Left ventricle myocardium superior (tissue), 1 donor: ENCODE measurements at regions not wholly inside any gene's neighbourhood (a gene's known extent, or its start where the extent isn't known, plus 50 kb on each side); places are given as distances from the start of the nearest gene placed in this dataset.
"Not testable (repeated sequence)": the region's sequence is repeated elsewhere in the genome, so short reads cannot be mapped to it uniquely, and the experiment has no call there.

Experiments used
- ATAC-seq: fragments of 200-7000 bp; cut with Tn5 transposase; one replicate; pipeline ENCODE4 v1.9.1; 2020; ENCODE audit warnings: mild to moderate bottlenecking, moderate library complexity
- DNase-seq: peaks from one replicate; pipeline ENCODE4 v3.0.0-alpha.2; 2020
- intact Hi-C: fragments of 100-400 bp; cut with micrococcal nuclease; formaldehyde crosslinking; loops from one replicate; pipeline ENCODE4 v1.11.0; 2022
- donor health status: DM: no; HTN: yes; CAD: no; lungs with severe emphysema.

DNA sequence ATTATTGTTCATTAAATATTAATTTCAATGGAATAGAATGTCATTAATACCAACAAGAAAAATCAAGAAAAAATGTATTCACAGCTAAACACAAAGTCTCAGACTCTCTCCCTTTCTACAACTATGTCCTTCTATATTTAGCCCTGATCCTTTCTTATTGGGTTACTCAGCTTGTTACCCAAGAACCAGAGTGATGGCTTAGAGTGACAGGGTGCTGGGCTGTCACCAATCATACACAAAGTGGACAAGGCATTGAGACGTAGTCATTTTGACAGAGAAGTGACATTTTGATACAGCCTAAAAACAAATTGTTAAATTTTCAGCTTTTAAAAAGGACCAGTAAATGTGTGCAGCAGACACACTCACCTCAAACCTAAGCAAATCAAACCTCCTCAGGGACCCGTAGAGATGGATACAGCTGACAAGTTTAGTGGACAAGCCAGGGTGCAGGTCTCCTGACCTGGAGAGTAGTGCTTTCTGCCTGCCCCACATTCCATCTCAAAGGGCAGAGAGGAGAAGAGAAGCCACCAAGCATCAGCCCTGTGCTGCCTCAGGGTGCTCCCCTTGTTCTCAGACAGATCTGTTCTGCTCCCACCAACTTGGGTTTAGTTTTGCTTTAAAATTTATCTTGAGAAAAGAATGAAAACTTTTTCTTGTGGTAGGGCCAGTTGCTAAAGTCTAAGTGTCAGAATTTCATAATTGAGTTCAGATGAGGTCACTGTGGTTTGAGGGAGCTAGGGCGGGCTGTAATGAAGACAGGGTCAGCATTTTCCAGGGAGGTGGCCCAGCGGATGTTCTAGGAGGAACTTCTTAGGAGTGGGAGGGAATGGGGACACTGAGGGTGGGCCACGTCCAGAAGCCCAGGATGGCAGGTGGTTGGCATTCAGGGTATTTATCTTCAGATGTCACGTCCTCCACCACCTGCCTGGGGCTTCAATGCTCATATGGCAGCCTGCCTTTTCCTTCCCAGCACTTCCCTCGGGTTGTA lies 136.5 kb upstream of the TBL1XR1 start:
- intact Hi-C loops = no loop called here
- DNase-seq (peak; percentile 49), ATAC-seq (peak; percentile 49)

DNA sequence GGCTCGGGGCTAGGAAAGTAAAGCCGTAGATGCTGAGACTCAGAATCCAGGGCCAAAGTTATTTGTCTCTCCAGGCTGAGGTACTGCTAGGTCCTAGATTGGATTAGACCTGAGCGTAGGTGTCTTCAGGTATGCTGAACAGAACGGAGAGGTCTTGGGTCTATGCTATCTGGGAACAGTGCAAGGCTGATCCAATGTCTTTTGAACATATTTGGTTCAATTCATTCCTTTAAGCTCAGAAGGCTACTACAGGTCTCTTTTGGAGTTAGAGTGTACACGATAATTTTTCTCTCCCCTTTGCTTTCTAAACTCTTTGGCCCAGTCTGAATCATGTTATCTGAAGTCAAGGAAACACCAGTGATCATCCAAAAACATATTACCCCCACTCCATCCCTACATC lies 137.5 kb upstream of the TBL1XR1 start:
- intact Hi-C loops = no loop called here
- DNase-seq (no peak), ATAC-seq (no peak)

DNA sequence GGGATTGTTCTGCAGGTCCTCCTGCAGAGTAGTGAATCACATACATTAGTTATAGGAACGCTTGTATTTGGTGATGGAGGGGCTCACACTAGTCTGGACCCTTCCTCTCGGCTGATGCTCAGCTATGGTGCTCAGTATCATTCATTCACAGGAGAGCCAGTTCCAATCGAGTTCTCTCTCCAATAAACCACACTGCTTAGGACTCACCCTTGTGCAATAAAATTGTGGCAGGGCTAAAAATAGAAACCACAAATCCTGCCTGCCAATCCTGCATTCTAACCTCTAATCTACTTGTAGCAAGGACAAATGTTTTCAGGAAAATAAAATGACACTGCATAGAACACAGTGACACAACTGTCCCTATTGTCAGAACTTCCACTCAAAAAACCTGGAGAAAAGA lies 138.4 kb upstream of the TBL1XR1 start:
- intact Hi-C loops = no loop called here
- ATAC-seq = peak; percentile 79
- no peak for DNase-seq

DNA sequence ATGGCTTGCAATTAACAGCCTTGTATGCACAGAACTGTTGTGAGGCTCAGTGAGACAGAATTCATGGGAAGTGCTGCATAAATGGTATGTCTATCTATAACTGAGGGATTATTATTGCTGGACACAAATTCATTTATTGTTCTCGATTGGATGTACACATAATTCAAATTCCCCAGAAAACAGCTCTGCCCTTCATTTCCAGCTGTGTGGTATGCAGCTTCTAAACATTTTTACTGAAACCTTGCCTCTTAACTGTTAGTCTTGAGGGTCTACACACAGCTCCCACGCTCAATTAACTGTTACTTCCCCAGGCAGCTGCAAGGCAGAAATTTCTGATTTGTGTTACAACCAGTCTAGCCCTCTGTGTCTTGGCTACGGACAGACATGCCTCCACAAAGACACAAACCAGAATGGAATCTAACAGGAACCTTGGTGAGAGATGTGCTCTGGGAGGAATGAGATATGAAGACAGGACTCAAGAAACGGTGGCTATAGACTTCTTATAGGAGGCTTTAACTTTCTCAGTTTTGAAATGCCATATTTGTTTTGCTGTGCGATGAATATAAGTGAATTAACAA lies 139.7 kb upstream of the TBL1XR1 start:
- DNase-seq (no peak), ATAC-seq (no peak)
- intact Hi-C loops = no loop called here

DNA sequence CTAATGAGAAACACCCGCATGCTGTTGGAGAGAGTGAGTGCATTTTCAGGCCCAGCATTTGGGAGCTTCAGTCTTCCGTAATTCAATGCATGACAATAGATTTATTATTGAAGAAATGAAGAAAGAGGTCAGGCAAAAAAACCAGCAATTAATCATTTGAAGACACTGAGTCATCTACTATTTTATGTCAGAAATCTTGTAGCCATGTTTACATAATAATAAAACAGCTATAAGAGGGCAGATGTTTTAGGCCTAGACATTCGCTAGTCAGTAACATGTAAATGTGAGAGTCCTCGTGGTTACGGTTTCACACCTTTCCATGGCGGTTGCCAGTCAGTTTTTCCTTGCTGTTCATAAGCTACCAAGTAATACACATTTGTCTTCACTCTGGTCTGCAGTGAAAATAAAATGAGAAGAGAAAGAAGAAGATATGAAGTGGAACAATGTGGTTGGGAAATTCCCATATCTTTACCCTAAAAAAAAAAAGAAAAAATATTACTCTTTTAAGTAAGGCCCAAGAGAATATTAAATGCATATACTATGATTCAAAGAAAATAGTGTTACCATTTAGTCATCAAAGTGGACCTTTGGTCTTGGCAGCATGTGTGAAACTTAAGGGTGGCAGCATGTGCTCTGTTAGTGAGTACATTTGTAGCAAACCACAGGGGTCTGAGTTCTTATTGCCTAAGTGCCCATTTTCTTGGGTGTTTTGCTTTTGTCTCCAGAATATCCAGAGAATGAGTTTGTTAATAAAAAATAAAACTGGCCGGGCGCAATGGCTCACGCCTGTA lies 140.5 kb upstream of the TBL1XR1 start:
- DNase-seq (no peak), ATAC-seq (no peak)
- intact Hi-C loops = no loop called here

DNA sequence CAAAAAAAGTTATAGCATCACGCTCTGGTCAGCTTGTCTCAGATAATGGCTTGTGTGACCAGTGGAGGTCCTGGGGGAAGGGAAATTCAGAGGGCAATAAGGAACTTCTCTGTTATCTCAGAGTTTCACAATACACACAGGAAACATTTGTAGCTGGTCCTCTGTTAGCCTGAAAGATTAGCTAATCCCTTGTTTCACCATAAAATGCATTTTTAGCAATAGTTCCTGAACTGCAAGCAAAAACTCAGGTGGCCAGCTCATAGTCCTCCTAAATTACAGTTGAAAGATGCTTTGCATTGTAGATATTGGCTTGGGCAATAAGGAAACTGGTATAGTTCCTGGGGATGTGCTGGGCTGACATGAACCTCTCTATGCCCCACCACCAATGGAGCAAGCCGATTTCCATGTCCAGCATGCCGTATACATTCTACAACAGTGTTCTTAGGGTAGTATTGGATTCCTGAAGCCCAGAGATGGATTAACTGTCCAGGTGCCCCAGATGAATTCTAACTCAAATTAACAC lies 141.5 kb upstream of the TBL1XR1 start:
- intact Hi-C loops = no loop called here
- ATAC-seq = peak; percentile 59
- DNase-seq = no peak

DNA sequence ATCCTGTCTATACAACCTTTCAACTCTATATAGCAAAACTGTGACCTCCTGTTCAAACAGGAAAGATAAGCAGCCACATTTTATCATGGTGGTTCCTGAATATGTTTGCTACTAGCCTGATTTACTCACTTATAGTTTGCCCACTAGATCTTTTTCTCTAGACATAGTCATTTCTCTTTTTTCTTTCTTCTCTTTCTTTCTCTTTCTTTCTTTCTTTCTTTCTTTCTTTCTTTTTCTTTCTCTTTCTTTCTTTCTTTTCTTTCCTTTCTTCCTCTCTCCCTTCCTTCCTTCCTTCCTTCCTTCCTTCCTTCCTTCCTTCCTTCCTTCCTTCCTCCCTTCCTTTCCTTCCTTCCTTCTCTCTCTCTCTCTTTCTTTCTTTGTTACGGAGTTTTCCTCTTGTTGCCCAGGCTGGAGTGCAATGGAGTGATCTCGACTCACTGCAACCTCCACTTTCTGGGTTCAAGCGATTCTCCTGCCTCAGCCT lies 142.0 kb upstream of the TBL1XR1 start:
- intact Hi-C loops = not testable (repeated sequence)

DNA sequence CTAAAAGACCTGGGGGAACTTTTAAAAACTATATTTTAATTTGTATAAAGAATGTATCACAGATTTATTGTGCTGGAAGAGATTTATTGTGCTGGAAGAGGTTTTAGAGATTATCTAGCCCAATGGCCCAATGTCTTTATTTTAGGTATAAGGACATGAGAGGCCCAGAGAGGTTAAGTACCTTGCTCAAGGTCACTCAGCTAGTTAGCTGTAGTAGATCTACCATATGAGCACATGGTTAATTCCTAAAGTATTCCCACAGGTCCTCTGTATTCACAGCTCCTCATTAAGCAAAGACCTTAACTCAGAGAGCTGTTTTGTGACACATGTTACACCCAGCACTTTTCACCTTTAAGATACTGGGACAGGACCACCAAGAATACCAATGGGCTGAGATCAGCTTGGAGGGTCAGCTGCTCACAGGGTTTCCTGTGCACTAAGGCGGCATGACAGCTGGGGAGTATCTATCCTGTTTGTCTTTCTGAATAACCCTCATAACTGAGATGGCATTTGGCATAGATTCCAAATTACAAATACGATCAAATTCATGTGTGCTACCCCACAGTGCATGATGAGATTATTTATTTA lies 143.1 kb upstream of the TBL1XR1 start:
- ATAC-seq (no peak), DNase-seq (no peak)
- intact Hi-C loops = loop anchor here (10.0 kb wide), 1 partner anchor 46 kb away; no protein-coding TSS in a partner anchor

More for the DNA sequence above, 142.0 kb upstream of the TBL1XR1 start:
- DNase-seq, ATAC-seq: not testable (repeated sequence)

DNA sequence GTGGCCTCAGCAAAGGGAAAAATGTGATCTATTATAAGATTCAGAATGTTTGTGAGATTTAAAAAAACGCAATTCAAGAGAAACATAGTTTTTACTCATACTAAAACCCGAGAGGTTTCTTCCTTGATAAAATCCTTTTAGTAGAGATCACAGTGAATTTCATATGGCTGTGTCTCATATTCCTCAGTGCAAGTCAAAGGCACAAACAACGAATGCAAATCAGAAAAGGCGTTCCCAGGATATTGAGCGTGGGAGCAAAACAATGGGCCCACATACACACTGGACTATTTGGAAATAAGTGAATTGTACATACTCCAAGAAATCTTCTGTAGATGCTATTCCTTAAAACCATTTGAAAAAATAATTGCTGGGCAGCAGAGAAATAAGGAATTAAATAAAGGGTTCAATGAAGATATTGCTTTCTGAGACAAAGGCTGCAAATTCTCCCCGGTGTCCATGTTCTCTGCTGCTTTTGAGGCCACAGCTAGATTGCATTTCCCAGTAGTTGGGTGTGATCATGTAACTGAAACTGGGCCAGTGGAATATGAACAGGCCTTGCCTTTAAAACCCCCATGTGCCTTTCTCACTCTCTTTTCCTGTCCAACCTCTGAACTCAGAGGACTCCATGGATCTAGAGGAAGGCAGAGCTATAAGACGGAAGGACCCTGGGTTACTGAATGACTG lies 144.6 kb upstream of the TBL1XR1 start:
- ATAC-seq (no peak), DNase-seq (no peak)
- intact Hi-C loops = loop anchor here (10.0 kb wide), 1 partner anchor 47 kb away; no protein-coding TSS in a partner anchor

DNA sequence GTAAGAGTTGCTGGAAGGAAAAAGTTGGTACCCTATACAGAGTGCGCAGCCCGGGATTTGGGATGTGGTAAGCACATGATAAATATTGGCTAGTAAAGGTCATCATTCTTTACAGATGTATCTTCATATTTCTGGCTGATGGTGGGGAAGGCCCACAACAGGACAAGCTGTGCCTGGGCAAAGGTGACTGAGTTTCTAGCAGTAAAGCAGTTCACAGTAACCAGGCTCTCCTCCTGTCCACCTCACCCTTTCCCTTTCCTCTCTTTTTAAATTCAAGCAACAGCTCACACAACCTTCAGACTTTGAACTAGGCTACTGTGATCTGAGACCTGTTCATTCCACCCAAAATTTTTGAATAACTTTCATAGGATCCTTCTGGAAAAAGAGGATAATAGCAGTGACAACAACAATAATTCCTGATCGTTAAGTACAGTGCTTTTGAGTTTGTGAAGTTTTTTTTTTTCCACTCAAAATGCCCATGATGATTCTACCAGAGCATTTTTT lies 145.9 kb upstream of the TBL1XR1 start:
- ATAC-seq = no peak
- intact Hi-C loops = loop anchor here (10.0 kb wide), 1 partner anchor 48 kb away; no protein-coding TSS in a partner anchor
- DNase-seq = no peak

DNA sequence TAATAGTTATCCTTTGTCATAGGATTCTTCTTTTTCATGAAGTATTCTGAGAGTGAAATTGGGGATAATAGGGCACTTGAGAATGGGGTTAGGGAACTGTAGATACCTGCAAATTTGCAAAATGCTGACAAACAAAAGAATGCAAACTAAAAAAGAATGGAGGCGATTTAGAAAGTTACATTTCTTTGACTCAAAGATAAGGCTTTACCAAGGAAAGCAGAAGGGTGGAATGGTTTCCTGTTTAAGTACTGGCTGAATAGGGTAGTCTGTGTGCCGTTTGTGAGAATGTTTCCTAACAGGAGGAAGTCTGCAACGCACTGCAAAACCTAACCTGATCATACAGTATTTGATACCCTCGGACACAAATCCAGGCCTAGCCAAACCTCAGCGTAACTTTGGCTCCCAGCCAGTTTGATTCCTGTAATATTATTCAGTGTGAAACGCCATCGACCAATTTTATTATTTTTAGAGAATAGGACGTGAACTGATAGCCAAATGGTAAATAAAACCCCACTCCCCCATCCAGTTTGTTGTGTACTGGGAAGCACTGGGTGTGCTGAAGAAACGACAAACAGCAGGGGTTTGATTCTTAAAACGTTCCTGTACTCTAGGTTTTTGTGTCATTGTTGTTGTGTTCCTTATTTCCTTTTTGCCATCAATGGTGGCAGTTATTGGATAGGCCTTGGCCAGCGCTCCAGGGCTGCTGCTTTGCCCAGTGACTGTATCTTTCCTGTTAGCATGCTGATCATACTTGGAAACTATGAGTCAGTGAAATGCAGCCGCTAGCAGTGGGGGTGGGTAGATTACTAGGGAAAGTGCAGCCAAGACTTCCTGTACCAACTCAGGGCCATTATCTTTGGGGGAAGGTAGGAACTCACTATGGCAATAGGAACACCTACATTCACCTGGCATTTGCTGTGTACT lies 148.0 kb upstream of the TBL1XR1 start:
- ATAC-seq (peak; percentile 98), DNase-seq (peak; percentile 89)
- intact Hi-C loops = loop anchor here (5.0 to 10.0 kb wide), 2 partner anchors 51 to 148 kb away; partner anchors contain the start of gene TBL1XR1

DNA sequence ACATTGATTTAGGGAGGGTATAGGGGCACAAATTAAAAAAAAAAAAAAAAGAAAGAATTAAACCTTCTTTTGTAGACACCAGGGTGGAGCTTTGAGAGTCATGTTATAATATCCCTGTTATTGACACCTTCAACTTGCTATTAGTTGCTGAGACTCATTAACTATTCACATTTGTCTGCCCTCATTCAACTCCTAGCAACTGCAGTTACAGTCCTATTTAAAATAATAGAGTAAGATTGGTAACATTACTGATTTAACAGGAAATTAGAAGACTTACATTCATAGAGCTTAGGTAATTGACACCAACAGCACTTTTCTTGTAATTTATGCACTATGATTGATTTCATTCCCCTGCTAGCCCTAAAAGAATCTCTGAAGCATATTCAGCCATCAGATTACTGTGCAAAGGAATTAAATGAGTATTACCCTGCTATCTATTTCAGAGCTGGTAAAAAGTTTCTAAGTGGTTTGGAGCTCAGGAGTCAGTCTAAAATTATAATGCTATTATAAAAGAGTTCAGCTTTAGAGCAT lies 148.8 kb upstream of the TBL1XR1 start:
- no peak for DNase-seq
- ATAC-seq = no peak
- intact Hi-C loops = loop anchor here (5.0 to 10.0 kb wide), 2 partner anchors 51 to 149 kb away; partner anchors contain the start of gene TBL1XR1

DNA sequence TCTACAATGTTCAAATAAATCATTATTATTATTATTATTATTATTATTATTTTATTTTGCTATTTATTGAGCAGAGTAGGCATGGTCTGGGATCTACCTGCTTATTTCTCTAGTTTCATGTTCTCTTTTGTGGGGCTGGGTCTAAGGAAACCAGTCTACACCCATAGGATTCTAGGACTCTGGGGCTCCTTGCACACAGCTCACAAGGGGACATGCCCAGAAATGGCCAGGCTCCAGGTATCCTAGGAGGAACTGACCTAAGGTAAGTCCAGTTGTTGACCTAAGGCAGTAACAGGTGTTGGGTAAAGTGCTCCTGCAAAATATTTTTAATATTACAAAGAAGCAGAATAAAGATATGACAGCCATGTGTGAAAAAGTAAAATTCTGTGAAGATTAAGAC lies 149.6 kb upstream of the TBL1XR1 start:
- DNase-seq = no peak
- no peak for ATAC-seq
- intact Hi-C loops = loop anchor here (5.0 to 10.0 kb wide), 2 partner anchors 52 to 150 kb away; partner anchors contain the start of gene TBL1XR1

DNA sequence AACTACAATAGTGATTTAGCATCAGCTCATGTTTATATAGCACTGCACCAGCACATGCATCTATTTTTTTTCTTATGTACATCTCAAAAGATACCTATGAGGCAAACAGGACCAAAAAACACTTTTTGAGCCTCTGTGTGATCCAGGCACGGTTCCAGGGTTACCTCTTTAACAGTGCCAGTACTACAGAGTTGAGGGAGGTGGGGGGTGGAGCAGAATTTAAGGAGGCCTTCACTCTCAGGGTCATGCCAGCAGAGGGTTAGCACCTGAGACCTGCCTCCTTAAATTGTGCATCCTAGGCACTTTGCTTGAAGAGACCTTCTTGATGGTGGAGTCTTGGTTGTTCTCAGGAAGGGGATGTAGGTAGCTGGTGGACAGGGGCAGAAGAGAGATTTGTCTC lies 150.3 kb upstream of the TBL1XR1 start:
- ATAC-seq (no peak), DNase-seq (no peak)
- intact Hi-C loops = loop anchor here (5.0 to 10.0 kb wide), 2 partner anchors 53 to 150 kb away; partner anchors contain the start of gene TBL1XR1

DNA sequence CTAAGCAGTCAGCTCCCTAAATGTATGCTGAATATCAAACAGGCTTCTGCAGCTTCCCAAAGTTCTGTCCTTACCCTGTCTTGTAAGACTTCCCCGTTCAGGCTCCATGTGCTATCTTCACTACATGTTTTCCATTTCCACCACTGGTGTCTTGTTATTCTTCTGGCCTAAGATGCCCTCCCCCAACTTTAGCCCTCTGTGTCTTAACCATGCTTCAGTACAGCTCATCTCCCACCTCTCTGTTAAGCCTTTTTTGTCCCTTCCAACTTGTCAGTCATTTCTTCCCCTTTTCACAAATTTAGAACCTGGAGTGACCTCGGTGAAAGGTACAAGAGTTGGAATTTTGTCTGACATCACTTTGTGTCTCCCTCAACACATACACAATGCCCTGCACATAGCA lies 151.7 kb upstream of the TBL1XR1 start:
- intact Hi-C loops = loop anchor here (5.0 to 10.0 kb wide), 2 partner anchors 54 to 152 kb away; partner anchors contain the start of gene TBL1XR1
- DNase-seq (no peak), ATAC-seq (no peak)

DNA sequence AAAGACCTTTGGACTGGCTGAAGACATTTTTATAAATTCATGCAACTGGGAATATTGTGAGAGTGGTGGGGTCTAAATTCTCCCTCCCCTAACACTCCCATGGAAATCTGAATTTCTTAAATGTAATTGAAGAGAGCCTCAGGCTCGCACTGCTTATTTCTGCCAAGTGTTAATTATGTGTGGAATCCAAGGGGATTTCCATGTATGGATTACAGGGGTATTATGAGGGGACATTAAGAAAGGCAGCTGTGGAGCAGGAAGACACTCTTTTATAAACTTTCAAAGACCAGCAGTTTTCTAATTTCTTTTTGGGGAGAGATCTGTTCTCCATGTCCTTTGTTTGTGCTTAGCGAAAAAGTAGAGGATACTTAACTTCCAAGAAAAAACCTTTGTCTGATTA lies 152.1 kb upstream of the TBL1XR1 start:
- no peak for ATAC-seq
- no peak for DNase-seq
- intact Hi-C loops = loop anchor here (5.0 to 10.0 kb wide), 2 partner anchors 55 to 152 kb away; partner anchors contain the start of gene TBL1XR1
